ENCODE measurements at regions not wholly inside any gene's neighbourhood (a gene's known extent, or its start where the extent isn't known, plus 50 kb on each side); places are given as distances from the start of the nearest gene placed in this dataset.

DNA sequence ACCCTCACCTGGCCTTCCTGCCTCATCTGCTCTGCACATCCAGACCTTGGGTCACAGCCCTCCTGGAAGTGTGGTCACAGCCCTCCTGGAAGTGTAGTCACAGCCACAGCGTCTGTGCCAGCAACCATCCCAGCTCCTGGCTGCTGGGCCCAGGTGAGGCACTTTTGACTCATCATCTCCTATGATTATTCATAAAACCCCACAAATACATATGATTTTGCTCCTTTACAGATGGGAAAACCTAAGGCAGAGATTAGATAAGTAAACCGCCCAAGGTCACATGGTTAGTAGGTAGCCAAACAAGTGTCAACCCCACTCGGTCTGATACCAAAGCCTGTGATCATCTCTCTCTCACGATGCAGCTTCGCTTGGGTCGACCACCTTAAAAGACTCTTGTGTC, 94.3 kb downstream of the PRLHR start:
- DNase-seq: no peak

DNA sequence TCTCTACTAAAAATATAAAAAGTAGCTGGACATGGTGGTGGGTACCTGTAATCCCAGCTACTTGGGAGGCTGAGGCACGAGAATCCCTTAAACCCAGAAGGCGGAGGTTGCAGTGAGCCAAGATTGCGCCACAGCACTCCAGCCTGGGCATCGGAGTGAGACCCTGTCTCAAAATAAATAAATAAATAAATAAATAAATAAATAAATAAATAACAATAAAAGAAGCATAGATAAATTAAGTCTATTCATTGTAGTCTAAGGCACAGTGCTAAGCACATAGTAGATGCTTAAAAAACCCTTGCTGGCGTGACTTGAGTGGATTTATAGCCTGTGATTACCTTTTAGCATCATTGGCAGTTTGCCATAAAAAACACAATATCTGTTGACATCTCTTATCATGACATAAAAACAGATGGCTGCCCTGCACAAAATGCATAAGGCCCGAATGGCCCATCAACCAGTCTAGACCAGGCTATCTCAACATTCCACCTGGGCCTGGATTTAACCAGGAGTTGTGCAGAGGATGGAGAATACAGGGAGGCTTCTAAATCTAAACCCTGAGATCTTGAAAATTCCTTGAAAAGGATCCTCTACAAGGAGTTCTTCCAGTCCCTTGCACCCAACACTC, 94.9 kb downstream of the PRLHR start:
- DNase-seq: no peak

DNA sequence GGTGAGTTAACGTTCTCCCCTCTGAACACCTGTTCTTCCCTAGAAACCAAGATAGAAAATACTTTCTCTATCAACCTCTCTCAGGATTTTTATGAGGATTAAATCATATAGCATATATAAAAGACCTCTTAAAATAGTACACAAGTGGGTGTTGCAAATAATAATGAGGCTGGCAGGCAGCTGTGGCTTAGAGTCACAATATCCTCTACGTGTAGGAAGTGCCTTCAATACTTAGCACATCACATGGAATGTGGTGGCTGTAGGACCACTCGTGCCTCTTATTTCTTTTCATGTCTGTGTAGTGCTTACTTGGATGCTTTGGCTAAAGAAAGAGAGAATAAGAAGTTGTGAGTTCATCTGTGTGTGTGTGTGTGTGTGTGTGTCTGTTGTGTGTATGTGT, 96.3 kb downstream of the PRLHR start:
- DNase-seq: no peak

DNA sequence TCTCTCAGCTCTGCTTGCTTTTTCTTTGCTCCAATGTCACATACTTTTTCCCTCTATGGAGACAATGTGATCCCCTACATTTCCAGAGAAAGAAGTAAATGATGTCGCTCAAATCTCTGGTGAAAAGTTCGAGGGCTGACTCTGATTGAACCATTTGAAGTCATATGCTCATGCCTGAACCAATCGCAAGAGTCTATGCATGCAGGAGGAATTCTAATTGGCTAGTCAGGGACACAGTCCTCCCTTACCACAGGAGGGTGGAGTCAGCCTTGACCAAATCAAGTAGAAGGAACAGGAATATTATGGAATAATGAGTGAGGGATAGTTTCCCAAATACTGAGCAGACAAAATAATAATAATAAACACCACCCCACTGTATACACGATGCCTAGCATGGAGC, 96.8 kb downstream of the PRLHR start:
- DNase-seq: no peak

DNA sequence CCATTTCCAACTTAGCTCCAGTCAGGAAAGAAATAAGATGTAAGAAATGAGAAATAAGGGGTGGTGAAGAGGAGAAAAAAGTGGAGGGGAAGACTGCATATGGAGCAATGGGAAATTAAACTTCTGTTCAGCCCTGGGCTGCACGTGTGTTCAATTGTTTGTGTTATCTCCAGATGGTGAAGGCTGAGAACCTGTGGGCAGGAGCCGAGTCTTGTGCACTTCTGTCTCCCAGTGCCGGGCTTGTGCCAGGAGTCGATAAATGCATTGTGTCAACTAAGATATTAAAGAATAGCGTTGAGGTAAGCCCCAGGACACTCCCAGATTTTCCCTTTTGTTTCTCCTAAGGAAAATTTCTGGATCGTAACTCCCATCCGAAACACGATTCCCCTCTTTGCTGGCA, 98.2 kb downstream of the PRLHR start:
- no peak for DNase-seq

DNA sequence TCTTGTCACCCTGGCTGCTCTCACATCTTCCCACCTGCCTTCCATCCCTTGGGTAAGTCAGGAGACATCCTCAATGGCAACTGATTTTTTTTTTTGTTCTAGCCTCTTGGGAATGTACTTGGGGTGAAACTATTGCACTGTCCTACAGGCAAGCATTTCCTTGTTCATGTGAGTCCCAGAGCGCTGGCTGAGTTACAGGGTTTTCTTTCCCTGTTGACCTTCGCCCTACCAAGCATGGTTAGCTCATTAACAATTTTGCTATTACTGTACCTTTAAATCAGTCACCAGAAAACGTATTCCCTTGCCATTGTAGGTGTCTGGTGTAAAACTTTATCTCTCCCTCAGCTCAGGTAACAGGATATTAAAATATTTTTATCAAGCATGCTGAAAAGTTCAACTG, 98.9 kb downstream of the PRLHR start:
- DNase-seq: no peak

DNA sequence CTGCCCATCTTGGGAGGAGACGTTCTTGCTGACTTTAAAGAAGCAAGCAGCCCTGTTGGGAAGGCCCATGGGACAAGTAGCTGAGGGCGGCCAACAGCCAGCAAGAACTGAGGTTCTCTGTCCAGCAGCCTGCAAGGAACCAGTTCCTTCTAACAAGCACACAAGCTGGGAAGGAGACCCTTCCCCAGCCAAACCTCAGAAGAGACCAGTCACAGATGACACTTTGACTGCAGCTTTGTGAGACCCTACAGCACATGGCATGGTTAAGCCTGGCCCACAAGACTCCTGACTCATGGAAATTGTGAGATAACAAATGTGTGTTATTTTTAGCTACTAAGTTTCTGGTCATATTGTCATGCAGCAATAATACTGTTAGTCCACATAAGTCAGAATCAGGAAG, 99.9 kb downstream of the PRLHR start:
- DNase-seq: no peak

DNA sequence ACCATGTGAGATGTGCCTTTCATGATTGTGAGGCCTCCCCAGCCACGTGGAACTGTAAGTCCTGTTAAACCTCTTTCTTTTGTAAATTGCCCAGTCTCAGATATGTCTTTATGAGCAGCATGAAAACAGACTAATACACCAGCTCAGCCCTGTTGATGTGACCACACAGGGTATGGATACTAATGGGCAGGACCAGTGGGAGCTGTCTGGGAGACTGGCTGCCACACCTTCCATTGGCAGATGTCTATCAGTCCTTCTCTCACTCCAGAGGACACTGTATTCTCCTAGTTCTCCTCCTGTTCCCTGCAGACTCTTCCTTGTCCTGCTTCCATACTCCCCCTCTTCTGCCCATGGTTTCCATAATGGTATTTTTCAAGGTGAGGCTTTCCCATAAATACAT, 104.4 kb downstream of the PRLHR start:
- DNase-seq: no peak

DNA sequence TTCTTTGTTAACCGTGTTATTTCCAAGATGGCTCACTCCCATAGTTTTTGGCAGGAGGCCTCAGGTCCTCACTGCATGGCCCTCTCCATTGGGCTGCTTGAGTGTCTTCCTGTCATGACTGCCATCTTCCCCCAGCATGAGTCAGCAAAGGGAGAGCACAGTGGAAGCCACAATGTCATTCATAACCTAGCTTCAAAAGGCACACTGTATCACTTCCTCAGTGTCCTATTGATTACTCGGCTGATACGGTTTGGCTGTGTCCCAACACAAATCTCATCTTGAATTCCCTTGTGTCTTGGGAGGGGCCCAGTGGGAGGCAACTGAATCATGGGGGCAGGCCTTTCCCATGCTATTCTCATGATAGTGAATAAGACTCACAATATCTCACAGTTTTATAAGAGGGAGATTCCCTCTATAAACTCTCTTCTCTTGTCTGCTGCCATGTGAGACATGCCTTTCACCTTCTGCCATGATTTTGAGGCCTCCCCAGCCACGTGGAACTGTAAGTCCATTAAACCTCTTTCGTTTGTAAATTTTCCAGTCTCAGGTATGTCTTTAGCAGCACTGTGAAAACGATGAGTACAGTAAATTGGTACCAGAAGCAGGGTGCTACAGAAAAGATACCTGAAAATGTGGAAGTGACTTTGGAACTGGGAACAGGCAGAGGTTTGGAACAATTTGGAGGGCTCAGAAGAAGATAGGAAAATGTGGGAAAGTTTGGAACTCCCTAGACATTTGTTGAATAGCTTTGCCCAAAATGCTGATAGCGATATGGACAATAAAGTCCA, 106.5 kb downstream of the PRLHR start:
- no peak for DNase-seq

DNA sequence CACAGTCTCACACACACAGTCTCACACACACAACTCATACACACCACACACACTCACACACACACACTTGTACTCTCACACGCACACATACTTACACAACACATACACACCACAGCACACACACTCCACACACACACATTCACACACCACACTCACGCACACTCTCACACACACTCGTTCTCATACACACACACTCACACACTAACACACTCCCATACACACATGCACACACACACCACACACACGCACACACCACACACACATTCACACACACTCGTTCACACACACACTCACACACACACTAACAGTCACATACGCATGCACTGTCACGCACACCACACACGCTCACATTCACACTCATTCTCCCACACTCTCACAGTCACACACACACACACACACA, 109.8 kb downstream of the PRLHR start:
- DNase-seq: no peak

DNA sequence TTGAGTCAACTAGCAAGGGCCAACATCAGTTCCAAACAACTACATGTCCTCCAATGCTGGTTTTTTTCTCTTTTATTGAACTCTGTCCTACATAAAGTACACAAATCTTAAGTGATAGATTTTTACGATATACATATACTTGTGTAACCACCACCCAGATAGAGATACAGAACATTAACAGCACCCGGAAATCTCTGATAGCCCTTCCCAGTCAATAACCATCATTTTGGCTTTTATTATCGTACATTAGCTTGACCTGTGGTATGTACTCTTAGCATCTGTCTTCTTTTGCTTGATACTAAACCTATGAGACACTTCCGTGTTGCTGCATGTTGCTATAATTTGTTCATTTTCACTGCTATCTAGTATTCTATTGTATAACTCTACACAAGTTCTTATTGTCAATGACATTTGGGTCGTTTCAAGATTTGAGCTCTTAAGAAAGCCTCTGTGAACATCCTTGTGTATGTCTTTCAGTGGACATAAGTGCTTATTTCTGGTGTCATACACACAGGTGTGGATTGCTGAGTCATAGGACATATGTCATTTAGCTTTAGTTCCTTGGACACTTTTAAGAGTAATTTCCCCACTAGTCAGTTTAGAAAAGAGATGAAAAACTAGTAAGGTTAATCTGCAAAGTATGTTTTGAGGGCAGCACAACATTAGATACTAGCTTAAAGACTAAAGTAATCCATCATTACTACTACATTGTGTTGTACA, 111.1 kb downstream of the PRLHR start:
- DNase-seq: no peak

DNA sequence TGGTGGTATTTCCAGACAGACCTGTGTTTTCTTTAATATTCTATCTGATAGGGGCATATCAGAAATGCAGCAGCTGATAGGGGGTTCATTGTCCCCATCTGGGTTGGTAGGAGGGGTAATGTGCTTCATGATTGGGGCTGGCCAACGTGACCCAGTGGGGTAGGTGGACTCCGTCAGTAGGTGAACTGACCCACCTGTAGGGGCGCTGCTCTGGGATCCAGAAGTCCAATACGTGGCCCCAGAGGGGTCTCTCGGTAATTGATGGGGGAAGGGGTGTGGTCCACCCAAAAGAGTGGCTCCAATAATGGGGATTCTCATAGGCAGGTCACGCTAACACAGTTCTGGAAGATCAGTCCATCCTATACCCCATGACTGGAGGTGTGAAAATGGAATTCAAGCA, 112.0 kb downstream of the PRLHR start:
- DNase-seq: no peak

DNA sequence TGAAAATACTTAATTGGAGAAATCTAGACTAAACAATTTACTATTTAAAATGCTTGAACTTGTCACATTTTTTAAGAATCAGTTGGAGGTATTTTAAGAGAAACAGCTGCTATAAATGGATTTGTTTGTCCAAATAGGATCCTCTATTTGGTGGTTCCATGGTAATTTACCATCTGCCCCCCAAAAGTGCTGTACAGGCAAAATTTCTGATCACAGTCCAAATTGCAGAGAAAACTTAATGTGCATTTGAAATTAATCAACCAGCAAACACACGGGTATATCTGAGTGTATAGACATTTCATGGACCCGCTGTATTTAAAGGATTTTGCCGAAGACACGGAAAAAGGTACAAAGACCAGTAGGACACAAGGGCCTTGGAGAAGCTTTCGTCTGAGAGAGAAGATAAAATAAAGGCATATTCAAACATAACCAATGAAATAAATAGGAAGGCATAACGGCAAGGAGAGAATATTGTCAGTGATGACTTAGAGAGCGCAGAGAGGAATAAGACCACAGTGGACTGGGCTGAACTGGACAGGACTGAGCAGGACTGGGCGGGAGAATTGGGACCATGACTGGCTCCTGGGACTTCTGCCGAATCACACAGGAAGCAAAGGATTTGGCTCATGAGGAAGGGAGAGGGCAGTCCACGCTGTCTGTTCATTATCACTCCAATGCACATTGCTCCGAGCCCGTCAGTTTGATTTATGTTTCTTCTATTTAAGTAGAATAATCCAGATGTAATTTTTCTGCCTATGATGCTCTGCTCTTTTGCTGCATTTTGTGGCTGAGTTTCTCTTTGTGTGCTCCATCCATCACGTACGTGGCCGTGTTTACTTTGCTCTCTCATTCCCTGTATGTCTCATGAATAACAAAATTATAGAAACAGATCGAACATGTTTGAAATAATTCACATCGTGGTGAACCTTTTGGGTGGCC, 112.8 kb downstream of the PRLHR start:
- DNase-seq: no peak

DNA sequence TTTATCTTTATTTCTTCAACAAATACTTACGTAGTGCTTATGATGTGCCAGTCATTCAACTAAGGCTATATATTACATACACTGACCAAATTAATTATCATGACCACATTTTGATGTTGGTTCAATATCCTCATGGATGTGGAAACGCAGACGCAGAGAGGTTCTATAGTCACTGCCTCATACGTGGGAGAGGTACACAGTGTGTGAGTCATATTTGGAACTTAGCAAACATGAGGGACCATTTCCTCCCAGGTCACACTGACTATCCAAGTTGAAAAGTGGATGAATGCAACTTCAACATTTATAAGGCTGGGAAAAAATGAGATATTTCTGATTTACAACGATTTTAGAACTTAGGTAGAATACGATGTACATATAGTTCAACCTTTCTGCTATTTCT, 113.6 kb downstream of the PRLHR start:
- DNase-seq: no peak

DNA sequence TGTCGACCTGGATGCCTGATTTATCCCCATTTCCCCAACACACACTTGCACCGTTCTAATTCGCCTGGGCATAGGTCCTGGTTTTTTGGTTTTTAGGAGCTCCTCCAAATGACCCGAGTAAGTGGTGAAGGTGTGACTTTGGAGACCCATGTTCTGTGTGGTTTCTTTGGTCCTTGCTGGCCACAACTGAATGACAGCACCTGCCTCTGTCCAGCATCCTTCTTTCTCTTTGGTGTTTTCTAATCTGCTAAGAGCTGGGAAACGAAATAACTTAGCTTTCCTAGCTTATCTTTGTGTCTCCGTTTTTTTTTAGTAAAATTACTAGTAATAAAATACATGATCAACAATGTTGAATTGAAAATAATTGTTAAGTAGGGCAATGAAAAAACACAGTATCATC, 120.2 kb downstream of the PRLHR start:
- no peak for DNase-seq

DNA sequence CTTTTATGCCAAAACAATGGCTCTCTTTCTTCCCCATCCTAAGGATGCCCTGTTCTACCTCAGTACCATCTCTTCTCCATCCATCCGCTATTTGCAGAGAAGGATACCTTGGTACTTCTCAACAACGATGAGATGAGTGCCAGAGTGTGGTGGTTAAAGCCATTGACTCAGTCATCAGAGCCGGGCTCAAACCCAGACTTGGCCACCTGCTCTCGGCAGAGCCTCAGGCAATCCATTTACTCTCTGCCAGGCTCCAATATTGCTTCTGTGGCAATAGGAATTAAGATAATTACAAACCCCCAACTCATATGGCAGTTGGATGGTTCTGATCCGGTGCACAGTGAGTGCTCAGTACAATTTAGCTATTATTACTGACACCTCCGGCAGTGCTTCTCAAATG, 121.3 kb downstream of the PRLHR start:
- no peak for DNase-seq

DNA sequence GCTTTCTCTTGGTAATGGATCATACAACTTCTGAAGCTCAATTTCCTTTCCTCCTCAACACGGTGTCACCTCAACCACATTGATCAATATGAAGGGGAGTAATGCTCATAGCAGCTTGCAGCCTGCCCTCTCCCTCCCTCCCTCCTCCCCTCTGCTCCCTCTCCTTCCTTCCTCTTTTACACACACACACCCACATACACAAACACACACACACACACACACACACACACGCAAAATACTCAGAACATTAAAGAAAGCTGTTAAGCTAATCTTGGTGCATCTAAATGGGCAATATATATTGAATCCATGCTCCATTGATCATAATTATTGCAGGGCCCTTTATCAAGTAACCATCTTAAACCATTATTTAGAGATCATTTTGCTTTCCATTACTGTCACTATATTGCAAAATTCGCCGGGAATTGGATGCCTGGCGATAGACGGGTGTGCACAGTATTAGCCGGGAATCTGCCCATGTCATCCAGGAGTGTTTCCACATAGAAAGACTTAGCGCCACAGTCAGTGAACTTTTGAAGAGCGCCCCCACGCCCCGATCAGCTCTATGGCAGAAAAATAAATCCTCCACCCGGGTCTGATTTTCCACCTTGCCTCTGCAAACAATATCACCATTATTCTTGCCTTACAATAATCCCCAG, 122.0 kb downstream of the PRLHR start:
- DNase-seq: no peak

DNA sequence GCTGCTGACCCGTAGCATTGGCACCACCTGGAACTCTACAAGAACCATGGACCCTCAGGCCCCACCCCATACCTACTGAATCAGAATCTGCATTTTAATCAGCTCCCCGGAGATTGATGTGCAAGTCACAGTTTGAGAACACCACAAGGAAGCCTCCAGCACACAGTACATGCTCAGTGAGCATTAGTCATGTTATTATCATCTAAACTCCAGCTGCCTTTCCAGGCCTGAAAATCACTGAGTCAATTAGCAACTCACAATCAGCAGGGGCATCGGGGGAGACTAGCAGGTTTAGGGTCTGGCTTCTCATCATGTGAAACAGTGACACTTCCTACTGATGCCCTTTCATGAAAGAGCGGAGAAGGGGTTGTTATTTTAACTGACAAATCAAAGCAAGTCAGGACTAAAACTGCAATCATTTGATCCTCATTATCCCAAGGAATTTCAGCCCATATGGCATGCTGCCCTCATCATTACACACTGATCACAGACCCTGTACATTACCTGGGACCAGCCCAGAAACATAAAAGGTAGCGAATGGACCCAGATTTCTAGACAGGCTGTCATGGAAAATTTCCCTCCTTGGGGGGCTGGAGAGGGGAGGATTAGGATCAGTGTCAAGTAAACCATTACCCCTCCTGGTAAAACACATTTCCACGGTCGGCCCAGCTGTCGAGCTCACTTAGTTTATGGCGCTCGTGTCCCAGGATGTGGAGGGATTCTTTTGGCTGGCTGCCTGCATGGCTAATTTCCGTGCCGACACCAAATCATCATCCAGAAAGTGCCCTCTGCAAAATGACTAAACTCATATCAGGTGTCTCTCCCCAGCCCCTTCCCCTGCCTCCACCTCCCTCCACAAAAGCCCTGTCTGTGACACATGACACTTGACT, 122.8 kb downstream of the PRLHR start:
- no peak for DNase-seq

DNA sequence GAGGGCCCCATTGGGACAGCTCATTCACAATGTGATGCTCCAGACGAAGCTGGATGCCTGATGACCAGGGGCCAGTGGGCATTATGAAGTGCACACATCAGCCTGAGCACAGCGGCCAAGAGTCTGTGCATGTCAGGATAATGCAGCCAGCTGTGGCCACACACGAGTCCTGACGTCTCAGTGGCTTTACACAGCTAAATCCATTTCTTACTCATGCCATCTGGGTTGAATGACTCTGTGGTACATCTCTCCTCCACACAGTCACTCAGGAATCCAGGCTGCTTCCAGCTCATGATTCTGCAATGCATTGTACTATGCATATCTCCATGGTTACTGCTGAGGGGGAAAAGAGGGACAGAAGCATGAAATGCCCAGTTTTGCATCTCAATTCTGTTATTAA, 123.6 kb downstream of the PRLHR start:
- no peak for DNase-seq

DNA sequence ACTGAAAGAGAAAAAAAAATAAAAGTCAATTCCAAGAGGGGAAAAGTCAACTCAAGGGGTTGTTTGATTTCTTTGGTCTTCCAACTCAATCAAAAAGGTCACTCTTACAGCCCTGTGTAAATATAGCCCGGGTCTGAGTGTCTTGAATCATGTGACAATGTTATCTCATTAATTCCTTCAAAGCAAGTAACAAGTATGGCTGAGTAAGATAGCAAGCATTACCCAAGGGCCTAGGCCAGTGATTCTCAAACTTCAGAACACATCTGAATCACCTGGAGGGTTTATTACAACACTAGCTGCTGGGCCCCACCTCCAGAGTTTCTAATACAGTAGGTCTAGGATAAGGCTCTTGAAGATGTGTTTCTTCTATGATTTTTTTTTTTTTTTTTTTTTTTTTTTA, 125.0 kb downstream of the PRLHR start:
- DNase-seq: no peak

DNA sequence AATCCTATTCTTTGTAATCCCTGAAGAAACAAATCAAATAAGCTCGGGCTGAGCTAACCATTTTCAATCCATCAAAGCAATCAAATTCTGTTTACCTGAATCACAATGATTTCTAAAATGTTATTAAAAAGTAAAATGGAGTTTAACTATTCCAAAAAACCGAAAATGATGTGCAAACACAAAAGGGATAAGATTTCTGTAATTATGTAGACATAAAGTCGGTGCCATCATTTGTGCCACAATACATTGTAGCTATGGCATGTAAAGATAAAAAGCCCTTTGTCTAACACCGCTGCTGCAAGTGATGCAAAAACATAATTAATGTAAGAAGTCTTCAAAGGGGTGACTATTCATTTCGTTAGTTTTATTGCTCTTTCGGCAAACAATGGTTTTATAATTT, 125.1 kb upstream of the FAM204A start:
- no peak for DNase-seq

All from muscle of arm (tissue), 1 donor.